Stimulated activated CD4-positive, alpha-beta T cell treated with anti-CD3 and anti-CD28 coated beads, Interleukin-4, amount 100 ng/mL, for 1 hour (primary cell): ENCODE measurements at regions not wholly inside any gene's neighbourhood (a gene's known extent, or its start where the extent isn't known, plus 50 kb on each side); places are given as distances from the start of the nearest gene placed in this dataset.
"Not testable (repeated sequence)": the region's sequence is repeated elsewhere in the genome, so short reads cannot be mapped to it uniquely, and the experiment has no call there.

Experiments used
- DNase-seq: peaks from one replicate; pipeline ENCODE4 v3.0.0-alpha.2; 2020

DNA sequence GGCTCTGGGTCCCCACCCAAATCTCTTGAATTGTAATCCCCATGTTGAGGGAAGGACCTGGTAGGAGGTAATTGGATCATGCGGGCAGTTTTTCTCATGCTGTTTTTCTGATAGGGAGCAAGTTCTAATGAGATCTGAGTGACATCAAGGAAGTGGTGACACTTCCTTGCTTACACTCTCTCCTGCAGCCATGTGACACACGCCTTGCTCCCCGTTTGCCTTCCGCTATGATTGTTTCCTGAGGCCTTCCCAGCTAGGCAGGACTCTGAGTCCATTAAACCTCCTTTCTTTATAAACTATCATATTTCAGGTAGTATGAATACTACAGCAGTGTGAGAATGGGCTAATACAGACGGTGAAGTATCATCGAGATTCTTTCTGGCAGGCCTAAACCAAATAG is 1040.4 kb upstream of the MIR17HG start:
- DNase-seq = no peak

- no peak for DNase-seq
Measured at GRCh38 chr13:90308249-90308648, 1039.2 kb upstream of the MIR17HG start.

- DNase-seq = no peak
Measured at GRCh38 chr13:90311929-90312328, 1035.6 kb upstream of the MIR17HG start.

DNA sequence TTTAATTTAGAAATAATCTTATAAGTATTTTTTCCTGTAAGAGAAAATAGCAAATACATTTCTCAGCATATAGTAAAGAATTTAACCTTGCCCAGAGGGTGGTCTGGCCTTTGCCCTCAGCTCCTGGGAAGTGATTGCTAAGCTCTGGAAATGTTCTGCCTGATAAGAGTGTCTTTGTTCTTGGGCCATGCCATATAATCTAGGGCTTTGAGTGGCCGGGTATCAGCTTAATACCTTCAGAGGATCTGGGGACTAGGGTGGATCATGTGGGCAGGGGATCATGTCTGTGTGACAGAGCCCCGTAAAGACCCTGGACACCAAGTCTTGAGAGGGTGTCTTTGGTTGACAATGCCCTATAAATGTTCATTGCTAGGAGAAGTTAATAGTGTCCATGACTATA is 1032.4 kb upstream of the MIR17HG start:
- no peak for DNase-seq

- no peak for DNase-seq
Measured at GRCh38 chr13:90320664-90321063, 1026.8 kb upstream of the MIR17HG start.

DNA sequence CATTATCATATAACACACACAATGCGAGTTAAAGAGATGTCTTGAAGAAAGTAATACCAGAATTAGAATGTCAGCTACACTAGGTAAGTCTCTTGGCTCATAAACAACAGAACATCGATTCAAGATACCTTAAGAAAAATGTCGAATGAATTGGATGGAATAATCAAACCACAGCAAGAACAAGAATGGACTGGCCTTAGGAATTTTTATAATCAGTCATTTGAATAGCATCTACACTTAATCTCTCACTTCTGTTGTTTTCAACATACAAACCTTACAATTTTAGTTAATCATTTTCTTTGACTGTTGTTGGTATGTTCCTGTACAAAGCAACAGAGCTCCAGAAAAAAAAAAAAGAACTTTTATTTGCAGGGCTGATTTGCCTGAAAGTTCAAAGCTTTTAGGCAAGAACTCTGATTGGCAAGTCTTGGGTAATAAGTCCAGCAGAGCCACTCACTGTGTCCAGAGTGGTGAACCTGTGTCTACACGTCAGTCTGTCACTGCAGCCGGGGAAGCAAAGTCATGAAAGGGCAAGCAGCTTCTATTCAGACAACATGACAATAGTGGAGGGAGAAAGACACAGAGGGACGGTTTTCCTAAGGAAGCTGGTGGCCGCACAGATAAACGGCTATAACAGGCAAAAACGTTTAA is 1026.1 kb upstream of the MIR17HG start:
- no peak for DNase-seq

DNA sequence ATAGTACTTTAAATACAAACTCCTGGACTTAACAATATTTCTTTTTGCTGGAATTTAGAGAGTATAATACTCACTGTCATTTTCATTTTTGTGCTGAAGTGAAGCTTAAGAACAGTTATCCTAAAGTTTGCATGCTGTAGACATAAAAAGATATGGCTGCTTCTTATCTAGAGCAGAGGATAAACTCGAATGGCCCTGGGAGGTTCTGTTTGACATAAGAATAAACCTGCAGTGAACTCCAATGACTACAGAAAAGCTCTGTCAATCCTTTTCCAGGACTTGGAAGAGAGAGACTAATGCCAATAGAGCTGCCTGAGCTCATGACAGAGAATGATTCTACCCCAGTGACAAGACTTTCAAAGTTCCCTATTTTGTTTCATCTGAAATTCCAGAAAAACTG is 1017.8 kb upstream of the MIR17HG start:
- DNase-seq = no peak

- no peak for DNase-seq
Measured at GRCh38 chr13:90331974-90332373, 1015.5 kb upstream of the MIR17HG start.

- DNase-seq = no peak
Measured at GRCh38 chr13:90336507-90336906, 1011.0 kb upstream of the MIR17HG start.

DNA sequence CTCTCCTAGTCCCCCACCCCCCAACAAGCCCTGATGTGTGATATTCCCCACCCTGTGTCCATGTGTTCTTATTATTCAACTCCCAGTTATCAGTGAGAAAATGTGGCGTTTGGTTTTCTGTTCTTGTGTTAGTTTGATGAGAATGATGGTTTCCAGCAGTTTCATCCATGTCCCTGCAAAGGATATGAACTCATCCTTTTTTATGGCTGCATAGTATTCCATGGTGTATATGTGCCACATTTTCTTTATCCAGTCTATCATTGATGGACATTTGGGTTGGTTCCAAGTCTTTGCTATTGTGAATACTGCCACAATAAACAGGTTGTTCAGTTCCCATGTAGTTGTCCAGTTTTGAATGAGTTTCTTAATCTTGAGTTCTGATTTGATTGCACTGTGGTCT is 1006.1 kb upstream of the MIR17HG start:
- not testable (repeated sequence) for DNase-seq

DNA sequence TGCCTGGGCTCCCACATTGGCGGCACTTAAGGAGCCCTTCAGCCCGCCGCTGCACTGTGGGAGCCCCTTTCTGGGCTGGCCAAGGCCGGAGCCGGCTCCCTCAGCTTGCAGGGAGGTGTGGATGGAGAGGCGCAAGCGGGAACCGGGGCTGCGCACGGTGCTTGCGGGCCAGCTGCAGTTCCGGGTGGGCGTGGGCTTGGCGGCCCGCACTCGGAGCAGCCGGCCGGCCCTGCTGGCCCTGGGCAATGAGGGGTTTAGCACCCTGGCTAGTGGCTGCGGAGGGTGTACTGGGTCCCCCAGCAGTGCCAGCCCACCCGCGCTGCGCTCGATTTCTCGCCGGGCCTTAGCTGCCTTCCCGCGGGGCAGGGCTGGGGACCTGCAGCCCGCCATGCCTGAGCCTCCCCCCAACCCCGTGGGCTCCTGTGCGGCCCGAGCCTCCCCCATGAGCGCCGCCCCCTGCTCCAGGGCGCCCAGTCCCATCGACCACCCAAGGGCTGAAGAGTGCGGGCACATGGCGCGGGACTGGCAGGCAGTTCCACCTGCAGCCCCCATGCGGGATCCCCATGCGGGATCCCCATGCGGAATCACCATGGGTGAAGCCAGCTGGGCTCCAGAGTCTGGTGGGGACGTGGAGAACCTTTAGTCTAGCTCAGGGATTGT is 998.9 kb upstream of the MIR17HG start:
- not testable (repeated sequence) for DNase-seq

DNA sequence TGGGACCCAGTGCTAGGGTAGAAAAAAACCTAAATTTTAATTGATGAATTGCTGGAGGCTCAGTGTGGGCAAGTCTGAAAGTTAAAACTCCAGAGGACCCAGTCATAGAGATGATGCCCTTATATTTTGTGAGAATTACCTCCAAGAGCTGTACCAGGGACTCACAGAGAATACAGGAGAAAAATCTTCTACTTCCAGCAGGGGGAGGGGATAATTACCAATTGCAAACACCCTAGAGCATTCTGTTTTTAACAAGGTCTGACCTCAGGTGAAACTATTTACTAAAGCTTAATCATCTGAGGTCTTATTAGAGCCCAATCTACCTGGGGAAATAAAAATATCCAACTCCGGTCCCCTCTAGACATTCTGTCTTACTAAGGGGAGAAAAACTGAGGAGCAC is 994.7 kb upstream of the MIR17HG start:
- DNase-seq = no peak

DNA sequence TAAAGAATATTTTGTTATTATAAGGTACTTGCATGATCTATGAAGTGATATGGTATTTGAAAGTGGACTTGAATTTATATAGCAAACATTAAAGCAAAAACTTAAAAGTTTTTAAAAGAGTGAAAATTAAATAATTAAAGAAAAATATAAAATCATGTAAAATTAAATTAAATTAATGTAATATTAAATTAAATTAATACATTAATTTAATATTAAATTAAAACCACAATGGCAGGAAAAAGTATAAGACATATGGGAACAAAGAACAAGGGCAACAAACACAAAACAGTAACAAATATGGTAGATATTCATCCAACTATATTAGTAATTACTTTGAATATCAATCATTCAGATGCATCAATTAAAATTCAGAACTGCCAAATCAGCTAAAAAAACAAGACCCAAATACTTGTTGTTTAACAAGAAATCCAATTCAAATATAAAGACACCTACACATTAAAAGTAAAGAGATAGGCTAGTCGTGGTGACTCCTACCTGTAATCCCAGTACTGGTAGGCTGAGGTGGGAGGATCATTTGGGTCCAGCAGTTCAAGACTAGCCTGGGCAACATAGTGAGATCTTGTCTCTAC is 992.2 kb upstream of the MIR17HG start:
- DNase-seq = no peak

DNA sequence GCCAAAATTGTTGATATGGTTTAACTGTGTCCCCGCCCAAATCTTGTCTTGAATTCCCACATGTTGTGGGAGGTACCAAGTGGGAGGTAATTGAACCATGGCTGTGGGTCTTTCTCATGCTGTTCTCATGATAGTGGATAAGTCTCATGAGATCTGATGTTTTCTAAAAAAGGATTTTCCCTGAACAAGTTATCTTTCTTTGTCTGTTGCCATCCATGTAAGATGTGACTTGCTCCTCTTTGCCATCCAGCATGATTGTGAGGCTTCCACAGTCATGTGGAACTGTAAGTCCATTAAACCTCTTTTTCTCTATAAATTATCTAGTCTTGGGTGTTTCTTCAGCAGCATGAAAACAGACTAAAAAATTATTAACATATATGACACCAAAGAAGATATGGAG is 986.7 kb upstream of the MIR17HG start:
- no peak for DNase-seq

- no peak for DNase-seq
Measured at GRCh38 chr13:90362707-90363106, 984.8 kb upstream of the MIR17HG start.

DNA sequence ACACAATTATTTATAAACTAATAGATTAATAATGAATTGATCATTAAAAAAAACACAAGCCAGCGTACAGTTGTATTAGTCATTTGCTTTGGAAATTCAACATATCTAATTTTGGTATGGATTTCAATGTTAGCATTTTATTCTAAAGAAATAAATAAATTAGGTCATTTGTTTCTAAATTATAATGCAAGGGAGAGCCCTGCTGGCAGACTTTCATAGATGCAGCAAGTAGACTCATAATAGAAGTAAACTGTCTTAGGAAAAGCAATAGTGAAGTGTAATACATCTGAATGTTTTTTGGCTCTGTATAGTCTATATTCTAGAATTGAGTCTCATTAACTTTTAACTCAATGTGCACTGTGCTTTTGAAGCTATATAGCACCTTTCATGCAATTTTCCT is 982.4 kb upstream of the MIR17HG start:
- no peak for DNase-seq

- DNase-seq = no peak
Measured at GRCh38 chr13:90374168-90374567, 973.3 kb upstream of the MIR17HG start.

GRCh38 chr13:90375851-90376250 is 971.6 kb upstream of the MIR17HG start:
- no peak for DNase-seq

DNA sequence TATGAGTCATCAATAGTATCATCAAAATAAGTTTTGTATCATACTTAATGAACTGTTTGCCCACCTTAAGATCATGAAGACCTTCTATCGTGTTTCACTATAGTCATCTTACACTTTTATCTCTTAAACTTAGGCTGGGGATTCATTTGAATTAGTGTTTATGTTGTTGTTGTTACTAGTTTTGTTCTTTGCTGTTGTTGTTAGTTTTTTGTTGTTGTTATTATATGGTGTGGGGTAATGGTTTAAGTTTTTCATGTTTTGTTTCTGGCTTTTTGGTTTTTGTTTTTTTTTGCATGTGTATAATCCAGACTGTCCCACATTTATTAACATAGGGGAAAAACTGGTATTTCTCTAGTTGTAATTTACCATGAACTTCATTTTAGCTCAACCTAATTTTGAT is 965.1 kb upstream of the MIR17HG start:
- DNase-seq = no peak

DNA sequence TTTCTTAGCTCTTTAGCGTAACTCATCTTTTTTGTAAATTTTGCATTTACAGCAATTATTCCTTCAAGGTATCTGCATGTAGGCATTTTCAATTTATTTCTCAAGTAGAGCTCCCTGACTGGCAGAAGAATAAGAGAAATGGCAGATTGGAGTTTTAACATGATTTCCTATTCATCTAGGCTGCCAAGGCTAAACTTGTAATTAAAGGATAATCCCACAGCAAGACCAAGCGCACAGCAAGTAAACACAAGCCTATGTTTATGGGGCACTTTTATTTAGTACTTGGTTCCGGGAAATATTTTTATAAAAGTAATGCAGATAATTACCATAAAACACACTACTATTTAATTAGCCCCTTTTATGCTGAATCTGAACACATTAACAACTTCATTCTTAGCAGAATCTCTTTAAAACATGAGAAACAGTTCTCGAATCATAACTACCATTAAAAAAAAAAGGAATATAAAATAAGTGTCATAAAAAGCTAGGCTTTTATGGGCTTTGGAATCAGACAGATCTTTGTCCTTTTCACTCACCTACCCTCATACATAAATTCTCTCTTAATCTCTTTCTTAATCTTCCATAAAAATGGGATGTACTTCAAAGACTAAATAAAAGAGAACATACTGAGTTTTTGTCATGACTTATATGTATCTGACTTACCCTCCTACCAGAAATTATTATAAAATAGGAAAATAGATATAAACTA is 961.6 kb upstream of the MIR17HG start:
- no peak for DNase-seq

DNA sequence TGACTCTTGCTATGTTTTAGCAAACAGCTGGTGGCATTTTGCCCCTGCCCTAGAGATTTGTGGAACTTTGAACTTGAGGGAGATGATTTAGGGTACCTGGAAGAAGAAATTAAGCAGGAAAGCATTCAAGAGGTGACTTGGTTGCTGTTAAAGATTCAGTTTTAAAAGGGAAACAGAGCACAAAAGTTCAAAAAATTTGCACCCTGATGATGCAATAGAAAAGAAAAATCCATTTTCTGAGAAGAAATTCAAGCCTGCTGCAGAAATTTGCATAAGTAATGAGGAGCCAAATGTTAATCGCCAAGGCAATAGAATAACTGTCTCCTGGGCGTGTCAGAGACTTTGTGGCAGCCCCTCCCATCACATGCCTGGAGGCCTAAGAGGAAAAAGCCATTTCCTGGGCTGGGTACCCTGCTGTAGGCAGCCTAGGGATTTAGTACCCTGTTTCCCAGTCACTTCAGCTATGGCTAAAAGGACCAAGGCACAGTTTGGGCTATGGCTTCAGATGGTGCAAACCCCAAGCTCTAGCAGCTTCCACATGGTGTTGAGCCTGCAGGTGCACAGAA is 958.5 kb upstream of the MIR17HG start:
- no peak for DNase-seq

DNA sequence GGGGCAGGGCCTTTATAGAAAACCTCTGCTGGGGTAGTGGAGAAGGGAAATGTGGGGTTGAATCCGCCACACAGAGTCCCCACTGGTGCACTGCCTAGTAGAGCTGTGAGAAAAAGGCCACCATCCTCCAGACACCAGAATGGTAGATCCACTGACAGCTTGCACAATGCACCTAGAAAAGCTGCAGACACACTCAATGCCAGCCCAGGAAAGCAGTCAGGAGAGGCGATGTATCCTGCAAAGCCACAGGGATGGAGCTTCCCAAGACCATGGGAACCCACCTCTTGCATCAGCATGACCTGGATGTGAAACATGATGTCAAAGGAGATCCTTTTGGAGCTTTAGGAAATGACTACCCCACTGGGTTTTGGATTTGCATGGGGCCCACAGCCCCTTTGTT is 958.0 kb upstream of the MIR17HG start:
- no peak for DNase-seq

- DNase-seq = no peak
Measured at GRCh38 chr13:90393408-90393807, 954.1 kb upstream of the MIR17HG start.

DNA sequence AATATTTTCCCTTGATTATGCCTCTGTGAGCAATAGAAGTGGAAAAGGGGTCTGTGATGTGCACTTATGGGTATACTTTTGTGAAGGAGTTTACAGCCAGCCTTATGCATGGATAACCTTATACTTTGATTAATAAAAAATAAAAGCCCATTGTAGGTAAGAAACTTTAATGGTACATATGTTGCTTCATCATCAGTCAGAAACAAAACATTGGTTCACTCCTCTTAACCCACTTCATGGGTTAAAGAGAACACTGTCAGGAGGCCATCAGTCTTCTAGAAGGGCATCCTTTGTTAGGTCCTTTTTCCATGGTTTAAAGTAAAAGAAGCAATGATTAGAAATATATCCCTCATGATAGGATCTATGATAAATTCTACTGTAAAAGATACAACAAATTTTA is 952.1 kb upstream of the MIR17HG start:
- no peak for DNase-seq
